Panc1 (cell line): ENCODE measurements at regions not wholly inside any gene's neighbourhood (a gene's known extent, or its start where the extent isn't known, plus 50 kb on each side); places are given as distances from the start of the nearest gene placed in this dataset.

ENCODE experiments used
- CTCF ChIP-seq: fragments of 450-650 bp; IDR thresholded peaks from 2 replicates; pipeline ENCODE4 v1.5.1; 2017; ENCODE audit warnings: mild to moderate bottlenecking
- POLR2AphosphoS5 ChIP-seq: IDR thresholded peaks from 2 replicates; pipeline ENCODE4 v1.6.1; 2012; ENCODE audit warnings: mild to moderate bottlenecking, low read depth, low read length, moderate library complexity
- REST ChIP-seq, 2 experiments: IDR thresholded peaks; 2 replicates each; pipeline ENCODE4 v1.6.1; 2011 to 2012; ENCODE audit warnings: low read depth in 2 of 2, control low read depth in 1 of 2, low read length in 1 of 2, mild to moderate bottlenecking in 1 of 2, moderate library complexity in 1 of 2; ENCODE audit not compliant: insufficient read depth in 1 of 2
- SIN3A ChIP-seq: IDR thresholded peaks from 2 replicates; pipeline ENCODE4 v1.6.1; 2012; ENCODE audit warnings: low read depth, mild to moderate bottlenecking, low read length, moderate library complexity, borderline replicate concordance; ENCODE audit not compliant: insufficient read depth

- no peak for TF ChIP-seq POLR2AphosphoS5
- TF ChIP-seq CTCF: no peak
- TF ChIP-seq SIN3A: no peak
- no peak for TF ChIP-seq REST (IDR thresholded peaks at IDR 0.05; ENCODE audit: insufficient read depth in 1 of 2, low read depth in 2 of 2, low read length in 1 of 2)
Observed at GRCh38 chr15:97786741-97787140, 173.8 kb upstream of the ARRDC4 start.
